PC-3 (cell line): ENCODE measurements at regions not wholly inside any gene's neighbourhood (a gene's known extent, or its start where the extent isn't known, plus 50 kb on each side); places are given as distances from the start of the nearest gene placed in this dataset.

Experiments
- ATAC-seq: fragments of 200-7000 bp; cut with Tn5 transposase; 2 replicates; pipeline ENCODE4 v1.9.1; 2020; ENCODE audit warnings: mild to moderate bottlenecking, moderate library complexity
- BruUV-seq: library from RNA; stranded (reverse); fragments of 400-500 nt; replicated peaks from 2 replicates; lab custom pipeline; 2021; lab: Mats Ljungman, UMichigan
- CTCF ChIA-PET: fragments of 300-600 bp; sonication (Branson Sonifier 250); formaldehyde crosslinking; loops from one replicate; lab custom pipeline; 2022; ENCODE audit warnings: antibody characterized with exemption; lab: Charles Lee
- POLR2A ChIA-PET: fragments of 300-600 bp; sonication (Branson Sonifier 250); formaldehyde crosslinking; loops from one replicate; lab custom pipeline; 2022; ENCODE audit warnings: antibody characterized with exemption; ENCODE audit not compliant: unreplicated experiment; lab: Charles Lee
- DNase-seq: peaks from one replicate; pipeline ENCODE4 v3.0.0-alpha.2; 2015
- H2AFZ ChIP-seq: fragments of 300-600 bp; sonication (generic); 2 replicates; pipeline ENCODE4 v1.6.0; 2016; ENCODE audit warnings: antibody characterized with exemption, low read length
- H3F3A ChIP-seq: fragments of 300-600 bp; sonication (generic); one replicate; pipeline ENCODE4 v1.6.0; 2017; ENCODE audit warnings: antibody characterized with exemption, low read length, control low read depth, mild to moderate bottlenecking; ENCODE audit not compliant: unreplicated experiment
- H3K27ac ChIP-seq: fragments of 300-600 bp; sonication (generic); 2 replicates; pipeline ENCODE4 v1.5.1; 2016; ENCODE audit warnings: mild to moderate bottlenecking, low read length
- H3K27me3 ChIP-seq: fragments of 300-600 bp; sonication (generic); 2 replicates; pipeline ENCODE4 v1.6.1; 2016; ENCODE audit warnings: low read length, mixed read lengths
- H3K36me3 ChIP-seq: fragments of 300-600 bp; sonication (generic); 2 replicates; pipeline ENCODE4 v1.6.1; 2016; ENCODE audit warnings: low read depth, mixed run types, low read length, mixed read lengths
- H3K4me1 ChIP-seq: fragments of 300-600 bp; sonication (generic); 2 replicates; pipeline ENCODE4 v1.5.1; 2016; ENCODE audit warnings: low read length; ENCODE audit not compliant: insufficient read depth
- H3K4me2 ChIP-seq: fragments of 300-600 bp; sonication (generic); 2 replicates; pipeline ENCODE4 v1.6.0; 2016; ENCODE audit warnings: low read length
- H3K4me3 ChIP-seq: fragments of 300-600 bp; sonication (generic); 2 replicates; pipeline ENCODE4 v1.5.1; 2016; ENCODE audit warnings: mild to moderate bottlenecking, low read length, mixed read lengths
- H3K79me2 ChIP-seq: fragments of 300-600 bp; sonication (generic); 2 replicates; pipeline ENCODE4 v1.6.1; 2017; ENCODE audit warnings: low read length, mixed read lengths
- H3K9ac ChIP-seq: fragments of 300-600 bp; sonication (generic); 2 replicates; pipeline ENCODE4 v1.6.0; 2016; ENCODE audit warnings: mild to moderate bottlenecking, low read length
- H3K9me2 ChIP-seq: fragments of 300-600 bp; sonication (generic); replicated peaks from 2 replicates; pipeline ENCODE4 v1.6.1; 2016; ENCODE audit warnings: mixed run types, low read length, mixed read lengths
- H3K9me3 ChIP-seq: fragments of 300-600 bp; sonication (generic); 2 replicates; pipeline ENCODE4 v1.6.1; 2016; ENCODE audit warnings: low read length, mixed read lengths
- H4K20me1 ChIP-seq: fragments of 300-600 bp; sonication (generic); 2 replicates; pipeline ENCODE4 v1.6.1; 2016; ENCODE audit warnings: low read length, mixed read lengths
- EZH2 ChIP-seq: fragments of 300-600 bp; sonication (generic); IDR thresholded peaks from one replicate; pipeline ENCODE4 v1.6.1; 2017; ENCODE audit warnings: antibody characterized with exemption, mild to moderate bottlenecking, low read length; ENCODE audit not compliant: unreplicated experiment
- EZH2phosphoT487 ChIP-seq: fragments of 300-600 bp; sonication (generic); IDR thresholded peaks from 2 replicates; pipeline ENCODE4 v1.6.1; 2018; ENCODE audit warnings: mild to moderate bottlenecking, antibody characterized with exemption, low read length, borderline replicate concordance
- intact Hi-C: fragments of 100-400 bp; cut with micrococcal nuclease; formaldehyde crosslinking; loops from 2 replicates; pipeline ENCODE4 v1.9.0; 2023
- TF ChIP-seq, protein P1 (sequence below): fragments of 300-600 bp; sonication (generic); conservative IDR thresholded peaks from 2 replicates; pipeline ENCODE4 v1.5.1; 2017; ENCODE audit warnings: antibody characterized with exemption, low read depth, mild to moderate bottlenecking, low read length

DNA sequence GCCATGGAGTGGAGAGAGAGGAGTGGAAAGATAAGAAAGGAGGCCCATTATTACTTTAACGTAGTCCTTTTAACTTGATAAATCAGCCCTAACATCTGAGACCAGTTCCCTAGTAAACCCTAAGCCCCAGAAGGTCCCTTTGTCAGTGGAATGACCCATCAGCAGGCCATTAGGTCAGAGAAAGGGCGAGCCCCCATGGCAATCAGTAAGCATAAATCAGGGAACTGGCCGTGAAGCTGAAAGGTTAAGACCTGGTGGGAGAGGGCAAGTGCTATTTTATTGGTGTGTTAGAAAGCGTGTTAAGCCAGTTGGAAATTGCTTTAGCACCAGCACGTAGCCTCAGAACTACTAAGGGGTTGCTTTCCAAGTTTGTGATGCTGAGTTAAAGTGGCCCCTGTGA is 708.0 kb downstream of the BCL11B start:
- Histone ChIP-seq H3K36me3 (no peaks in the 10 kb centered on the region), H3F3A (no peaks in the 10 kb centered on the region), H2AFZ (no peak overlapping the region), H3K4me2 (no peak overlapping the region), H3K9ac (no peak overlapping the region), H3K79me2 (no peaks in the 10 kb centered on the region), H3K27ac (no peak overlapping the region), H3K9me3 (no peaks in the 10 kb centered on the region), H3K27me3 (no peaks in the 10 kb centered on the region), H3K4me3 (no peak overlapping the region), H3K9me2 (no peaks in the 10 kb centered on the region), H3K4me1 (no peaks in the 10 kb centered on the region), H4K20me1 (no peaks in the 10 kb centered on the region)
- no TSS peak for BruUV-seq
- no peak for ATAC-seq
- no peak for DNase-seq
- ChIA-PET CTCF (no interaction called here), POLR2A (no interaction called here)
- intact Hi-C loops: no loop called here
- TF ChIP-seq, protein P1, sequence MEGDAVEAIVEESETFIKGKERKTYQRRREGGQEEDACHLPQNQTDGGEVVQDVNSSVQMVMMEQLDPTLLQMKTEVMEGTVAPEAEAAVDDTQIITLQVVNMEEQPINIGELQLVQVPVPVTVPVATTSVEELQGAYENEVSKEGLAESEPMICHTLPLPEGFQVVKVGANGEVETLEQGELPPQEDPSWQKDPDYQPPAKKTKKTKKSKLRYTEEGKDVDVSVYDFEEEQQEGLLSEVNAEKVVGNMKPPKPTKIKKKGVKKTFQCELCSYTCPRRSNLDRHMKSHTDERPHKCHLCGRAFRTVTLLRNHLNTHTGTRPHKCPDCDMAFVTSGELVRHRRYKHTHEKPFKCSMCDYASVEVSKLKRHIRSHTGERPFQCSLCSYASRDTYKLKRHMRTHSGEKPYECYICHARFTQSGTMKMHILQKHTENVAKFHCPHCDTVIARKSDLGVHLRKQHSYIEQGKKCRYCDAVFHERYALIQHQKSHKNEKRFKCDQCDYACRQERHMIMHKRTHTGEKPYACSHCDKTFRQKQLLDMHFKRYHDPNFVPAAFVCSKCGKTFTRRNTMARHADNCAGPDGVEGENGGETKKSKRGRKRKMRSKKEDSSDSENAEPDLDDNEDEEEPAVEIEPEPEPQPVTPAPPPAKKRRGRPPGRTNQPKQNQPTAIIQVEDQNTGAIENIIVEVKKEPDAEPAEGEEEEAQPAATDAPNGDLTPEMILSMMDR: no peak
- TF ChIP-seq EZH2phosphoT487 (no peak), EZH2 (no peak)

DNA sequence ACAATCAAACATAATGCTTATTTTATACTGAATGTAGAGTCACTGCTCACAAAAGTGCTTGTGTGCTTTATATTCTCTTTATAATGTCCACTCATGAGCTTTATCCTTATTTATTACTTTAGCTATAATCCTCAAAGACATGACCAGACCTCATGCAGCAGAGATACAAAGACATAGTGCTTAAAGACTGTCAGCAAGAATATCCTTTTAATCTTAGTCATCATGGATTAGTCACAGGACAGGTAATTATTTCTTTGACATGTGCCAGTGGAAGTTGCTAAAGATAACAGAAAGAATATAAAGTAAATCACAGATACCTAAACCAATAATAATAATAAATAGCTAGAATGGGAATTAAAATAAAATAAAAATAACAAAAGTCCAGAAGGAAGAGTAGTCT is 707.5 kb downstream of the BCL11B start:
- no peaks in the 10 kb centered on the region for H3K79me2 ChIP-seq
- H3K27ac ChIP-seq: no peak overlapping the region
- no peaks in the 10 kb centered on the region for H3F3A ChIP-seq
- no peaks in the 10 kb centered on the region for H4K20me1 ChIP-seq
- no peaks in the 10 kb centered on the region for H3K4me1 ChIP-seq
- intact Hi-C loops: no loop called here
- no peak overlapping the region for H3K9ac ChIP-seq
- H3K4me3 ChIP-seq: no peak overlapping the region
- H3K36me3 ChIP-seq: no peaks in the 10 kb centered on the region
- POLR2A ChIA-PET: no interaction called here
- no peak for TF ChIP-seq EZH2
- TF ChIP-seq, protein P1: no peak
- TF ChIP-seq EZH2phosphoT487: no peak
- no peak for DNase-seq
- no peaks in the 10 kb centered on the region for H3K27me3 ChIP-seq
- CTCF ChIA-PET: no interaction called here
- no TSS peak for BruUV-seq
- no peaks in the 10 kb centered on the region for H3K9me3 ChIP-seq
- no peak overlapping the region for H2AFZ ChIP-seq
- H3K4me2 ChIP-seq: no peak overlapping the region
- no peaks in the 10 kb centered on the region for H3K9me2 ChIP-seq
- no peak for ATAC-seq

DNA sequence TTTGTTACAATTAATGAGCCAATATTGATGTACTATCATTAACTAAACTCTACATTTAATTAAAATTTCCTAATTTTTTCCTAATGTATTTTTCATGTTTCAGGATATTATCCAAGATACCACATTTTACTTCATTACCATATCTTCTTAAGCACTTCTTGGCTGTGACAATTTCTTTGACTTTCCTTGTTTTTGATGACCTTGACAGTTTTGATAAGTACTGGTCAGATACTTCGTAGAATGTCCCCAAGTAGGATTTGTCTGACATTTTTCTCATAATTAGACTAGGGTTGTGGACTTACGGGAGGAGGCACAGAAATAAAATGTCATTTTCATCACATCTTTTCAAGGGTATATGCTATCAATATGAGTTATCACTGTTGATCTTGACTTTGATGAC is 700.9 kb downstream of the BCL11B start:
- H3K4me3 ChIP-seq: no peak overlapping the region
- ChIA-PET POLR2A (no interaction called here), CTCF (no interaction called here)
- ATAC-seq (no peak), DNase-seq (no peak)
- no peaks in the 10 kb centered on the region for H3F3A ChIP-seq
- H3K9me2 ChIP-seq: no peaks in the 10 kb centered on the region
- no peak overlapping the region for H3K4me2 ChIP-seq
- H4K20me1 ChIP-seq: no peaks in the 10 kb centered on the region
- H2AFZ ChIP-seq: no peak overlapping the region
- intact Hi-C loops: no loop called here
- no peaks in the 10 kb centered on the region for H3K4me1 ChIP-seq
- no peak overlapping the region for H3K27ac ChIP-seq
- no peaks in the 10 kb centered on the region for H3K36me3 ChIP-seq
- H3K27me3 ChIP-seq: no peaks in the 10 kb centered on the region
- H3K9ac ChIP-seq: no peak overlapping the region
- BruUV-seq: no TSS peak
- TF ChIP-seq, protein P1: no peak
- TF ChIP-seq EZH2 (no peak), EZH2phosphoT487 (no peak)
- no peaks in the 10 kb centered on the region for H3K79me2 ChIP-seq
- H3K9me3 ChIP-seq: peaks cover 11% of the 10 kb centered on the region; the same call in 1 of the 2 replicates
